B cell (primary cell): ENCODE measurements at regions not wholly inside any gene's neighbourhood (a gene's known extent, or its start where the extent isn't known, plus 50 kb on each side); places are given as distances from the start of the nearest gene placed in this dataset.

ENCODE experiments used
- ATAC-seq: fragments of 200-7000 bp; cut with Tn5 transposase; one replicate; pipeline ENCODE4 v1.10.0; 2021; ENCODE audit warnings: low read depth, mild to moderate bottlenecking, moderate number of reproducible peaks, moderate library complexity
- CTCF ChIA-PET: fragments of 350-600 bp; sonication (Branson Sonifier 250); formaldehyde crosslinking; loops from one replicate; lab custom pipeline; 2021; ENCODE audit warnings: antibody characterized with exemption, inconsistent platforms; lab: Charles Lee
- POLR2A ChIA-PET: fragments of 350-600 bp; sonication (Branson Sonifier 250); formaldehyde crosslinking; loops from one replicate; lab custom pipeline; 2021; ENCODE audit warnings: antibody characterized with exemption; lab: Charles Lee
- DNase-seq: peaks from one replicate; pipeline ENCODE4 v3.0.0; 2013
- H2AFZ ChIP-seq: 2 replicates; pipeline ENCODE4 v1.6.1; 2012; ENCODE audit warnings: mild to moderate bottlenecking, low read depth, low read length; ENCODE audit not compliant: insufficient read depth, poor library complexity, severe bottlenecking
- H3K27ac ChIP-seq, 2 donors: 1 replicate in 1 of 2; 2 replicates in 1 of 2; pipeline ENCODE4 v1.5.1; 2012 to 2013; ENCODE audit warnings: low read length in 2 of 2, mild to moderate bottlenecking in 2 of 2, moderate library complexity in 1 of 2
- H3K27me3 ChIP-seq, 4 experiments: fragments of 200-600 bp in 1 of 4; sonication (generic) in 1 of 4; replicated peaks in 1 of 4; 1 replicate in 2 of 4; 2 replicates in 2 of 4; pipeline versions ENCODE4 v1.6.1 to v1.7.0; 2013 to 2016; ENCODE audit warnings: low read length in 3 of 4, mild to moderate bottlenecking in 2 of 4, mixed read lengths in 1 of 4, moderate library complexity in 1 of 4; ENCODE audit not compliant: insufficient read depth in 4 of 4, control insufficient read depth in 3 of 4; ENCODE audit errors: control extremely low read depth in 1 of 4
- H3K36me3 ChIP-seq, 2 experiments: replicated peaks in 1 of 2; 1 replicate in 1 of 2; 2 replicates in 1 of 2; pipeline versions ENCODE4 v1.6.1 to v1.7.1; 2013; ENCODE audit warnings: low read length in 1 of 2; ENCODE audit not compliant: insufficient read depth in 2 of 2, control insufficient read depth in 1 of 2; ENCODE audit errors: control extremely low read depth in 1 of 2, extremely low read depth in 1 of 2
- H3K4me1 ChIP-seq, 2 donors: fragments of 200-600 bp in 1 of 2; sonication (generic) in 1 of 2; 1 replicate in 1 of 2; 2 replicates in 1 of 2; pipeline versions ENCODE4 v1.5.1 to v1.6.1; 2013 to 2017; ENCODE audit warnings: low read length in 2 of 2; ENCODE audit not compliant: control insufficient read depth in 2 of 2, insufficient read depth in 2 of 2
- H3K4me2 ChIP-seq: replicated peaks from 2 replicates; pipeline ENCODE3; 2012; ENCODE audit warnings: mild to moderate bottlenecking, low read depth, low read length; ENCODE audit not compliant: poor library complexity, severe bottlenecking
- H3K4me3 ChIP-seq, 5 experiments: fragments of 200-600 bp in 1 of 5; sonication (generic) in 1 of 5; 1 replicate in 3 of 5; 2 replicates in 2 of 5; pipeline versions ENCODE4 v1.5.1 to v1.7.0; 2011 to 2016; ENCODE audit warnings: low read length in 4 of 5, mild to moderate bottlenecking in 4 of 5, low read depth in 2 of 5, control low read depth in 1 of 5, moderate library complexity in 1 of 5; ENCODE audit not compliant: insufficient read depth in 1 of 5; ENCODE audit errors: control extremely low read depth in 1 of 5, extremely low read depth in 1 of 5
- H3K79me2 ChIP-seq: fragments of 200-600 bp; sonication (generic); one replicate; pipeline ENCODE4 v1.6.0; 2016; ENCODE audit warnings: low read length; ENCODE audit not compliant: control insufficient read depth, insufficient read depth
- H3K9ac ChIP-seq: fragments of 200-600 bp; sonication (generic); 2 replicates; pipeline ENCODE4 v1.6.1; 2017; ENCODE audit warnings: mild to moderate bottlenecking, low read length, moderate library complexity
- H3K9me3 ChIP-seq, 3 donors: one replicate each; pipeline versions ENCODE4 v1.6.1 to v1.7.1; 2013; ENCODE audit warnings: low read length in 2 of 3; ENCODE audit not compliant: control insufficient read depth in 2 of 3, insufficient read depth in 1 of 3; ENCODE audit errors: control extremely low read depth in 1 of 3
- H4K20me1 ChIP-seq: 2 replicates; pipeline ENCODE4 v1.6.0; 2012; ENCODE audit warnings: mild to moderate bottlenecking, low read length; ENCODE audit not compliant: insufficient read depth, control insufficient read depth, poor library complexity, severe bottlenecking
- H3K27ac Mint-ChIP-seq: one replicate; pipeline ENCODE4 v1.8.0; 2021; ENCODE audit warnings: mixed read lengths
- H3K27me3 Mint-ChIP-seq: one replicate; pipeline ENCODE4 v1.8.0; 2021; ENCODE audit warnings: mixed read lengths
- H3K4me1 Mint-ChIP-seq: one replicate; pipeline ENCODE4 v1.8.0; 2021; ENCODE audit warnings: mixed read lengths
- H3K4me3 Mint-ChIP-seq: one replicate; pipeline ENCODE4 v1.8.0; 2021; ENCODE audit warnings: mixed read lengths
- H3K9me3 Mint-ChIP-seq: one replicate; pipeline ENCODE4 v1.8.0; 2022; ENCODE audit warnings: mixed read lengths; ENCODE audit not compliant: insufficient read depth
- CTCF ChIP-seq: fragments of 200-600 bp; IDR thresholded peaks from one replicate; pipeline ENCODE4 v1.8.0; 2022; ENCODE audit warnings: antibody characterized with exemption, mild to moderate bottlenecking
- EZH2 ChIP-seq: IDR thresholded peaks from 2 replicates; pipeline ENCODE4 v1.6.1; 2012; ENCODE audit warnings: borderline replicate concordance, low read depth, mild to moderate bottlenecking, moderate library complexity, low read length; ENCODE audit not compliant: insufficient read depth, poor library complexity, severe bottlenecking
- WGBS: methylation state at CpG from one replicate; pipeline ENCODE4 v1.1.5; 2013; ENCODE audit warnings: missing lambda C conversion rate; ENCODE audit not compliant: insufficient coverage; 5-methylcytosine and 5-hydroxymethylcytosine counted together
- intact Hi-C: fragments of 100-400 bp; cut with micrococcal nuclease; formaldehyde crosslinking; loops from one replicate; pipeline ENCODE4 v1.10.0; 2022

GRCh38 chr2:11029136-11029535 lies 117.4 kb downstream of the KCNF1 start:
- ATAC-seq = no peak

GRCh38 chr2:11030036-11030435 lies 118.3 kb downstream of the KCNF1 start:
- Mint-ChIP-seq H3K27ac (no peak overlapping the region), H3K4me3 (no peak overlapping the region), H3K9me3 (peaks cover 2% of the 10 kb centered on the region), H3K27me3 (peaks cover 6% of the 10 kb centered on the region), H3K4me1 (no peaks in the 10 kb centered on the region)
- Histone ChIP-seq H3K4me1 (no peaks in the 10 kb centered on the region), H4K20me1 (no peaks in the 10 kb centered on the region), H3K9me3 (peaks cover 0 to 11% (median 0%) of the 10 kb centered on the region in 3 donors), H3K4me2 (no peak overlapping the region), H2AFZ (no peak overlapping the region), H3K9ac (no peak overlapping the region), H3K4me3 (no peak overlapping the region), H3K79me2 (no peaks in the 10 kb centered on the region), H3K36me3 (no peaks in the 10 kb centered on the region), H3K27me3 (peaks cover 0 to 7% (median 0%) of the 10 kb centered on the region in 4 experiments), H3K27ac (no peak overlapping the region)
- ChIA-PET POLR2A (no interaction called here), CTCF (no interaction called here)
- ATAC-seq (no peak), DNase-seq (no peak)
- TF ChIP-seq EZH2 (no peak), CTCF (no peak)
- intact Hi-C loops = no loop called here
- 91% methylated on average over 4 of the region's 7 CpGs for WGBS

More at GRCh38 chr2:11029136-11029535, 117.4 kb downstream of the KCNF1 start:
- Histone ChIP-seq H3K27ac (no peak overlapping the region), H3K79me2 (no peaks in the 10 kb centered on the region), H2AFZ (no peak overlapping the region), H4K20me1 (no peaks in the 10 kb centered on the region), H3K9me3 (peaks cover 0 to 11% (median 0%) of the 10 kb centered on the region in 3 donors), H3K4me2 (no peak overlapping the region), H3K4me3 (no peak overlapping the region), H3K27me3 (peaks cover 0 to 7% (median 0%) of the 10 kb centered on the region in 4 experiments), H3K9ac (no peak overlapping the region), H3K4me1 (no peaks in the 10 kb centered on the region), H3K36me3 (no peaks in the 10 kb centered on the region)
- no peak for DNase-seq
- ChIA-PET CTCF (no interaction called here), POLR2A (no interaction called here)
- peaks cover 10% of the 10 kb centered on the region for H3K27me3 Mint-ChIP-seq
- WGBS = 81% methylated on average over 6 of the region's 6 CpGs
- peaks cover 2% of the 10 kb centered on the region for H3K9me3 Mint-ChIP-seq
- no peak for TF ChIP-seq CTCF
- no peak for TF ChIP-seq EZH2
- intact Hi-C loops = no loop called here
- H3K4me3 Mint-ChIP-seq = no peak overlapping the region
- H3K27ac Mint-ChIP-seq = no peak overlapping the region
- H3K4me1 Mint-ChIP-seq = no peaks in the 10 kb centered on the region
